NCI-H226 (cell line): ENCODE measurements at regions not wholly inside any gene's neighbourhood (a gene's known extent, or its start where the extent isn't known, plus 50 kb on each side); places are given as distances from the start of the nearest gene placed in this dataset.
"Not testable (repeated sequence)": the region's sequence is repeated elsewhere in the genome, so short reads cannot be mapped to it uniquely, and the experiment has no call there.

Experiments
- DNase-seq: peaks from one replicate; pipeline ENCODE4 v3.0.0-alpha.2; 2015

GRCh38 chr6:19892260-19892659 is 55.1 kb downstream of the ID4 start:
- DNase-seq = no peak

GRCh38 chr6:19895866-19896692 is 58.9 kb downstream of the ID4 start:
- no peak for DNase-seq

GRCh38 chr6:19896693-19897010 is 59.5 kb downstream of the ID4 start:
- no peak for DNase-seq

- DNase-seq = no peak
Measured at GRCh38 chr6:19898141-19898740, 61.1 kb downstream of the ID4 start.

GRCh38 chr6:19902201-19902600 is 65.0 kb downstream of the ID4 start:
- no peak for DNase-seq

- DNase-seq = not testable (repeated sequence)
Measured at GRCh38 chr6:19904408-19904807, 67.2 kb downstream of the ID4 start.

- DNase-seq = no peak
Measured at GRCh38 chr6:19905584-19905983, 68.4 kb downstream of the ID4 start.

- DNase-seq = no peak
Measured at GRCh38 chr6:19906171-19906570, 69.0 kb downstream of the ID4 start.

- DNase-seq = no peak
Measured at GRCh38 chr6:19911223-19911622, 74.1 kb downstream of the ID4 start.

- no peak for DNase-seq
Measured at GRCh38 chr6:19918436-19918835, 81.3 kb downstream of the ID4 start.

- DNase-seq = no peak
Measured at GRCh38 chr6:19921786-19922185, 84.6 kb downstream of the ID4 start.

GRCh38 chr6:19925533-19925932 is 88.4 kb downstream of the ID4 start:
- no peak for DNase-seq

GRCh38 chr6:19928461-19928860 is 91.3 kb downstream of the ID4 start:
- no peak for DNase-seq

GRCh38 chr6:19929312-19929711 is 92.1 kb downstream of the ID4 start:
- DNase-seq = no peak

- no peak for DNase-seq
Measured at GRCh38 chr6:19934996-19935591, 97.9 kb downstream of the ID4 start.

GRCh38 chr6:19939321-19939720 is 102.2 kb downstream of the ID4 start:
- not testable (repeated sequence) for DNase-seq

GRCh38 chr6:19939926-19940325 is 102.8 kb downstream of the ID4 start:
- not testable (repeated sequence) for DNase-seq

- no peak for DNase-seq
Measured at GRCh38 chr6:19943042-19943441, 105.9 kb downstream of the ID4 start.

GRCh38 chr6:19945843-19946358 is 108.7 kb downstream of the ID4 start:
- no peak for DNase-seq

- no peak for DNase-seq
Measured at GRCh38 chr6:19949155-19949554, 112.0 kb downstream of the ID4 start.

- no peak for DNase-seq
Measured at GRCh38 chr6:19964115-19964514, 126.9 kb downstream of the ID4 start.

- DNase-seq = no peak
Measured at GRCh38 chr6:19968201-19968600, 131.0 kb downstream of the ID4 start.

GRCh38 chr6:19972221-19972620 is 135.1 kb downstream of the ID4 start:
- no peak for DNase-seq
